Peyer's patch (tissue), 4 donors: ENCODE measurements at regions not wholly inside any gene's neighbourhood (a gene's known extent, or its start where the extent isn't known, plus 50 kb on each side); places are given as distances from the start of the nearest gene placed in this dataset.

Experiments used
- DNase-seq, 3 donors: peaks; one replicate each; pipeline ENCODE4 v3.0.0-alpha.2; 2017 to 2019
- H3K27ac ChIP-seq, 4 donors: fragments of 200-600 bp; sonication (generic); one replicate each; pipeline ENCODE4 v1.5.1; 2016 to 2019
- H3K27me3 ChIP-seq, 2 donors: fragments of 200-600 bp; sonication (generic); one replicate each; pipeline ENCODE4 v1.5.1; 2019
- H3K36me3 ChIP-seq, 3 donors: fragments of 200-600 bp; sonication (generic); one replicate each; pipeline ENCODE4 v1.5.1; 2016 to 2019
- H3K4me1 ChIP-seq, 4 donors: fragments of 200-600 bp; sonication (generic); one replicate each; pipeline ENCODE4 v1.5.1; 2016 to 2019
- H3K4me3 ChIP-seq, 4 donors: fragments of 200-600 bp; sonication (generic); 1 replicate in 3 of 4; 2 replicates in 1 of 4; pipeline ENCODE4 v1.5.1; 2016 to 2019; ENCODE audit warnings: mild to moderate bottlenecking in 1 of 4
- H3K9me3 ChIP-seq, 4 donors: fragments of 200-600 bp; sonication (generic); one replicate each; pipeline ENCODE4 v1.5.1; 2016 to 2019; ENCODE audit warnings: mild to moderate bottlenecking in 1 of 4
- POLR2A ChIP-seq, 2 donors: fragments of 450-650 bp; IDR thresholded peaks; one replicate each; pipeline ENCODE4 v1.5.1; 2017; ENCODE audit warnings: antibody characterized with exemption in 2 of 2, mild to moderate bottlenecking in 2 of 2, moderate library complexity in 2 of 2
- TF ChIP-seq, protein P1 (sequence below), 6 experiments: fragments of 450-650 bp in 4 of 6; fragments of 200-600 bp in 2 of 6; sonication (generic) in 1 of 6; IDR thresholded peaks; one replicate each; pipeline ENCODE4 v1.5.1; 2017 to 2019; ENCODE audit warnings: antibody characterized with exemption in 6 of 6, mild to moderate bottlenecking in 3 of 6, moderate library complexity in 1 of 6

DNA sequence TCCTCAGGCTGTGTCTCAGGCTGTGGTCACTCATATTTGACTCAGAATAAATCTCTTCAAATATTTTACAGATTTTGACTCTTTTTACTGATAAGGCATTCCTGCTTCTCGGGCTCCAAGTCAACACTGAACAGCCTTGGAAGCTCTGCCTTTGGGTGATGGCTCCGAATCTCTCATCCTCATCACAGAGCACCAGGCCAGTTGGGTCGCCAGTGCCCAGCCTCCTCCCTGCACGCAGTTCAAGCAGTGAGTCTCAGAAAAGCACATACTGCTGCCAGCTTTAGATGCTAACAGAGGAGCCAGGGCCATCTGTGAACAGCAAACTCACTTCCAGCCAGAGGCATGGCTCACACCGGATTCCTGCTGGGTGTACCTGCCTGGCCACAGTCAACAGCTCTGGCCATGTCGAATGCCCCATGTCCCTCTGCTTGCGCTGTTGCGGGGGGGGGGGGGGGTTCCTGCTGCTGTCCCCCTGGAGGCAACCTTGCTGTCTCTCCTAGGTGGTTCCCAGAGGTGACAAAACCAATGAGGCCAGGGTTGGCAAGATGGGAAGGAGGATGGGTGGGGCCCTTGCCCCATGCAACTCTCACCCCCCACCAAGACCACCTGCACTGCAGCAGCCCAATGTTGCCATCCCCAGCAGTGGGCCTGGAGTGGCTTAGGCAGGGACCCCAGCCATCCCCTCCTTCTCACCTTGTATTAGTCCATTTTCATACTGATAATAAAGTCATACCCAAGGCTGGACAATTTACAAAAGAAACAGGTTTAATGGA, 248.8 kb downstream of the ERMARD start:
- H3K27ac ChIP-seq, result no peak overlapping the region
- no peaks in the 10 kb centered on the region for H3K4me1 ChIP-seq
- no peaks in the 10 kb centered on the region for H3K36me3 ChIP-seq
- no peaks in the 10 kb centered on the region for H3K27me3 ChIP-seq
- DNase-seq, result peak in 1 of 3 donors; percentile 42
- TF ChIP-seq, protein P1, sequence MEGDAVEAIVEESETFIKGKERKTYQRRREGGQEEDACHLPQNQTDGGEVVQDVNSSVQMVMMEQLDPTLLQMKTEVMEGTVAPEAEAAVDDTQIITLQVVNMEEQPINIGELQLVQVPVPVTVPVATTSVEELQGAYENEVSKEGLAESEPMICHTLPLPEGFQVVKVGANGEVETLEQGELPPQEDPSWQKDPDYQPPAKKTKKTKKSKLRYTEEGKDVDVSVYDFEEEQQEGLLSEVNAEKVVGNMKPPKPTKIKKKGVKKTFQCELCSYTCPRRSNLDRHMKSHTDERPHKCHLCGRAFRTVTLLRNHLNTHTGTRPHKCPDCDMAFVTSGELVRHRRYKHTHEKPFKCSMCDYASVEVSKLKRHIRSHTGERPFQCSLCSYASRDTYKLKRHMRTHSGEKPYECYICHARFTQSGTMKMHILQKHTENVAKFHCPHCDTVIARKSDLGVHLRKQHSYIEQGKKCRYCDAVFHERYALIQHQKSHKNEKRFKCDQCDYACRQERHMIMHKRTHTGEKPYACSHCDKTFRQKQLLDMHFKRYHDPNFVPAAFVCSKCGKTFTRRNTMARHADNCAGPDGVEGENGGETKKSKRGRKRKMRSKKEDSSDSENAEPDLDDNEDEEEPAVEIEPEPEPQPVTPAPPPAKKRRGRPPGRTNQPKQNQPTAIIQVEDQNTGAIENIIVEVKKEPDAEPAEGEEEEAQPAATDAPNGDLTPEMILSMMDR (IDR thresholded peaks at IDR 0.05), result no peak
- no peak for TF ChIP-seq POLR2A (IDR thresholded peaks at IDR 0.05)
- peaks cover 0 to 3% (median 0%) of the 10 kb centered on the region in 4 donors for H3K9me3 ChIP-seq
- H3K4me3 ChIP-seq, result no peak overlapping the region

- peaks cover 0 to 3% (median 0%) of the 10 kb centered on the region in 4 donors for H3K9me3 ChIP-seq
- no peak for DNase-seq
- H3K36me3 ChIP-seq, result no peaks in the 10 kb centered on the region
- no peaks in the 10 kb centered on the region for H3K27me3 ChIP-seq
- H3K27ac ChIP-seq, result no peak overlapping the region
- no peaks in the 10 kb centered on the region for H3K4me1 ChIP-seq
- TF ChIP-seq, protein P1 (IDR thresholded peaks at IDR 0.05), result no peak
- TF ChIP-seq POLR2A (IDR thresholded peaks at IDR 0.05), result no peak
- no peak overlapping the region for H3K4me3 ChIP-seq
Measured at GRCh38 chr6:169999367-169999766, 247.9 kb downstream of the ERMARD start.

DNA sequence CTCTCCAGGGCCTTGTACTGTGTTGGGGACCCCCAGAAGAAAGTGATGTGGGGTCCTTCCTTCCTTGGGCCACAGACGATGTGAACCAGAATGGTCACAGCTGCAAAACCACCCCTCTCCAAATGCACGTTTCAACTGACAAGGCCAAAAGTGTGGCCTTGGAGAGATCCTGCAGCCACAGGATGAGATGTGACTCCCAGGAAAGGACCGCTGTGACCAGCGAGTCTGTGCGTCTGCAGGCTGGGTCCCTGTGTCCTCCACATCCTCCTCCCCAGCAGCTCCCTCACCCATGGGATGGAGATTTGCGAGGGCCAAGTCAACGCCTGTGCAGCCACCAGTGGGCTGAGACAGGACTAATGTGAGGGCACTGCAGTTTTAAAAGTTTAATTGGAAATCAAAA, 247.0 kb downstream of the ERMARD start:
- TF ChIP-seq, protein P1 (IDR thresholded peaks at IDR 0.05), result no peak
- TF ChIP-seq POLR2A (IDR thresholded peaks at IDR 0.05), result no peak
- peaks cover 0 to 3% (median 0%) of the 10 kb centered on the region in 4 donors for H3K9me3 ChIP-seq
- H3K4me1 ChIP-seq, result no peaks in the 10 kb centered on the region
- no peak overlapping the region for H3K4me3 ChIP-seq
- DNase-seq, result peak in 1 of 3 donors; percentile 39
- H3K27ac ChIP-seq, result no peak overlapping the region
- no peaks in the 10 kb centered on the region for H3K27me3 ChIP-seq
- H3K36me3 ChIP-seq, result no peaks in the 10 kb centered on the region

DNA sequence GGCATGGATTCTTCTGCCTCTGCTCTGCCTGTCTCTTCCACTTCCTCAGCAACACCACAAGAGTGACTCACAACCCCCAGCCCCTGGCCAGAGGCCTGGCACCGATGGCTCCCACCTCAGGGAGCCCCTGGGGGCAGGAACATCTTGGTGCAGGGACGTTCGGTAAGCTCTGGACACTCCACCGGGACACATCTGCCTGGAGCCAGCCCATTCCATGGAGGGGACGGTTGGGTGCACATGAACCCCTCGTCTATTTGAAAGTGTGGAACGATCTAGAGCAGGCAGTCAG, 246.5 kb downstream of the ERMARD start:
- no peaks in the 10 kb centered on the region for H3K27me3 ChIP-seq
- H3K36me3 ChIP-seq, result no peaks in the 10 kb centered on the region
- no peaks in the 10 kb centered on the region for H3K4me1 ChIP-seq
- TF ChIP-seq, protein P1 (IDR thresholded peaks at IDR 0.05), result no peak
- no peak for TF ChIP-seq POLR2A (IDR thresholded peaks at IDR 0.05)
- H3K9me3 ChIP-seq, result peaks cover 0 to 3% (median 0%) of the 10 kb centered on the region in 4 donors
- DNase-seq, result peak in 2 of 3 donors; percentile 26 to 32
- no peak overlapping the region for H3K4me3 ChIP-seq
- no peak overlapping the region for H3K27ac ChIP-seq

DNA sequence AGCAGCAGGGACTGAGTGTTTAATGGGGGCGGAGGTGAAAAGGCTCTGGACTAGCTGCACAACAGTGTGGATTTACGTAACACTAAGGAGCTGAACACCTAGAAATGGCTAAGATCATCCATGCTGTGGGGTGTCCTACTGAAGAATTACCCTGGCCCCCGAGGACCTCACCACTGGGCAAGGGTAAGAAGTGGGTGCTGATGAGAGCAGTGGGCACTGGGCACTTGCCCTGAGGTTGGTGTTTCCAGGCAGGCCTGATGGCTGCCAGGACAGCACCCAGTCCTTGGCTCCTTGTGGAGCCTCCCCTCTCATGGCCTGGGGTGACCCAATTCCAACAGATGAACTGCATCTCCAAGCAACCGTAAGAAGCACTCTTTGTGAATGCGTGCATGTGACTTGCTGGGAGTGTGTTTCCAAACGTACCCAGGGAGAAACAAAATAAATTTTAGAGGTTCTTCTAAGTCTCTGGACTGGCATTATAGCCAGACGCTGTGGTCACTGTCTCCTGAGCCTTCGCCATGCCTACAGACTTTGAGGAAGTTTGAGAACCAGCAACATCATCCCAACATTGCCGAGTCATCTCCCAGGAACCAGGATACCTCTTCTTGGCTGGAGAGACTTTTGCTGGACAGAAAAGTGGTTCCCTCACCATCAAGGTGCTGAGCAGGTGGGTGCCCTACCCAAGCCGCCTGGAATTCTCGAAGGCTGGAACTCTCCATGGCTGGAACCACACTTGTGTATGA, 245.9 kb downstream of the ERMARD start:
- no peak for TF ChIP-seq POLR2A (IDR thresholded peaks at IDR 0.05)
- TF ChIP-seq, protein P1 (IDR thresholded peaks at IDR 0.05), result no peak
- peak in 1 of 3 donors; percentile 37 for DNase-seq
- no peaks in the 10 kb centered on the region for H3K36me3 ChIP-seq
- H3K27me3 ChIP-seq, result no peaks in the 10 kb centered on the region
- no peak overlapping the region for H3K27ac ChIP-seq
- H3K9me3 ChIP-seq, result peaks cover 0 to 3% (median 0%) of the 10 kb centered on the region in 4 donors
- H3K4me1 ChIP-seq, result no peaks in the 10 kb centered on the region
- H3K4me3 ChIP-seq, result no peak overlapping the region
